VCaP (cell line): ENCODE measurements at regions not wholly inside any gene's neighbourhood (a gene's known extent, or its start where the extent isn't known, plus 50 kb on each side); places are given as distances from the start of the nearest gene placed in this dataset.

Experiments
- H3K27ac ChIP-seq: fragments of 450-650 bp; 2 replicates; pipeline ENCODE4 v1.5.1; 2017
- CTCF ChIP-seq: fragments of 450-650 bp; conservative IDR thresholded peaks from 2 replicates; pipeline ENCODE4 v1.5.1; 2017; ENCODE audit warnings: mild to moderate bottlenecking, moderate library complexity

- no peak overlapping the region for H3K27ac ChIP-seq
- TF ChIP-seq CTCF, result no peak
Measured at GRCh38 chr12:41850046-41850445, 294.6 kb downstream of the GXYLT1 start.

GRCh38 chr12:41846718-41847117 is 298.0 kb downstream of the GXYLT1 start:
- TF ChIP-seq CTCF, result no peak
- no peak overlapping the region for H3K27ac ChIP-seq

GRCh38 chr12:41836416-41836815 is 308.3 kb downstream of the GXYLT1 start:
- H3K27ac ChIP-seq, result no peak overlapping the region
- TF ChIP-seq CTCF, result no peak

- H3K27ac ChIP-seq, result no peak overlapping the region
- TF ChIP-seq CTCF, result no peak
Measured at GRCh38 chr12:41835556-41835955, 309.1 kb downstream of the GXYLT1 start.

GRCh38 chr12:41819948-41820347 is 324.7 kb downstream of the GXYLT1 start:
- no peak overlapping the region for H3K27ac ChIP-seq

GRCh38 chr12:41804026-41804425 is 340.6 kb downstream of the GXYLT1 start:
- TF ChIP-seq CTCF, result no peak

More at GRCh38 chr12:41819948-41820347, 324.7 kb downstream of the GXYLT1 start:
- no peak for TF ChIP-seq CTCF

GRCh38 chr12:41802803-41803202 is 341.9 kb downstream of the GXYLT1 start:
- H3K27ac ChIP-seq, result no peak overlapping the region
- TF ChIP-seq CTCF, result no peak

More at GRCh38 chr12:41804026-41804425, 340.6 kb downstream of the GXYLT1 start:
- no peak overlapping the region for H3K27ac ChIP-seq

- H3K27ac ChIP-seq, result no peak overlapping the region
- no peak for TF ChIP-seq CTCF
Measured at GRCh38 chr12:41801261-41801660, 343.4 kb downstream of the GXYLT1 start.
